GM23338 (cell line): ENCODE measurements at regions not wholly inside any gene's neighbourhood (a gene's known extent, or its start where the extent isn't known, plus 50 kb on each side); places are given as distances from the start of the nearest gene placed in this dataset.

Experiments used
- ATAC-seq: fragments of 200-7000 bp; cut with Tn5 transposase; 3 replicates; pipeline ENCODE4 v1.9.1; 2020
- DNase-seq: peaks from one replicate; pipeline ENCODE4 v3.0.0-alpha.2; 2015; ENCODE audit warnings: low spot score
- H2AFZ ChIP-seq: fragments of 200-600 bp; sonication (generic); 2 replicates; pipeline ENCODE4 v1.8.0; 2016; ENCODE audit warnings: antibody characterized with exemption, mild to moderate bottlenecking, moderate library complexity
- H3F3A ChIP-seq: fragments of 200-600 bp; sonication (generic); replicated peaks from 2 replicates; pipeline ENCODE4 v1.8.0; 2017; ENCODE audit warnings: antibody characterized with exemption, mixed run types, low read depth
- H3K27ac ChIP-seq: fragments of 200-600 bp; sonication (generic); 2 replicates; pipeline ENCODE4 v1.6.1; 2016; ENCODE audit warnings: low read depth
- H3K27me3 ChIP-seq: fragments of 200-600 bp; sonication (generic); 2 replicates; pipeline ENCODE4 v1.8.0; 2016; ENCODE audit warnings: mild to moderate bottlenecking, mixed run types, moderate library complexity; ENCODE audit not compliant: insufficient read depth
- H3K36me3 ChIP-seq: fragments of 200-600 bp; sonication (generic); 2 replicates; pipeline ENCODE4 v1.8.0; 2016; ENCODE audit warnings: mild to moderate bottlenecking; ENCODE audit not compliant: insufficient read depth
- H3K4me1 ChIP-seq: fragments of 200-600 bp; sonication (generic); 2 replicates; pipeline ENCODE4 v1.8.0; 2016; ENCODE audit warnings: mild to moderate bottlenecking, moderate library complexity; ENCODE audit not compliant: insufficient read depth
- H3K4me2 ChIP-seq: fragments of 200-600 bp; sonication (generic); 2 replicates; pipeline ENCODE4 v1.7.1; 2017; ENCODE audit warnings: mixed run types
- H3K4me3 ChIP-seq: fragments of 200-600 bp; sonication (generic); 2 replicates; pipeline ENCODE4 v1.6.1; 2016; ENCODE audit warnings: mixed run types
- H3K79me2 ChIP-seq: fragments of 200-600 bp; sonication (generic); replicated peaks from 2 replicates; pipeline ENCODE4 v1.8.0; 2017; ENCODE audit warnings: mild to moderate bottlenecking; ENCODE audit not compliant: insufficient read depth
- H3K9me2 ChIP-seq: fragments of 200-600 bp; sonication (generic); 2 replicates; pipeline ENCODE4 v1.8.0; 2017; ENCODE audit not compliant: insufficient read depth
- H4K20me1 ChIP-seq: fragments of 200-600 bp; sonication (generic); replicated peaks from 2 replicates; pipeline ENCODE4 v1.8.0; 2017; ENCODE audit warnings: mild to moderate bottlenecking; ENCODE audit not compliant: insufficient read depth
- H3K27ac Mint-ChIP-seq: 2 replicates; pipeline ENCODE4 v1.8.0; 2020; ENCODE audit warnings: inconsistent platforms, mild to moderate bottlenecking, moderate library complexity, mixed read lengths
- H3K27me3 Mint-ChIP-seq: 3 replicates; pipeline ENCODE4 v1.8.0; 2022; ENCODE audit warnings: low read depth, mild to moderate bottlenecking, moderate library complexity, mixed read lengths, inconsistent platforms; ENCODE audit not compliant: insufficient read depth, poor library complexity
- H3K36me3 Mint-ChIP-seq: 3 replicates; pipeline ENCODE4 v1.8.0; 2021; ENCODE audit warnings: low read depth, mild to moderate bottlenecking, inconsistent platforms, moderate library complexity, mixed read lengths
- H3K4me1 Mint-ChIP-seq: 3 replicates; pipeline ENCODE4 v1.8.0; 2020; ENCODE audit warnings: mild to moderate bottlenecking, inconsistent platforms, mixed read lengths
- H3K4me3 Mint-ChIP-seq: 3 replicates; pipeline ENCODE4 v1.8.0; 2021; ENCODE audit warnings: moderate library complexity, mild to moderate bottlenecking, inconsistent platforms, mixed read lengths
- H3K9me3 Mint-ChIP-seq: 3 replicates; pipeline ENCODE4 v1.8.0; 2020; ENCODE audit warnings: moderate library complexity, mild to moderate bottlenecking, inconsistent platforms, mixed read lengths
- CTCF ChIP-seq, 2 experiments: fragments of 200-600 bp in 1 of 2; sonication (generic) in 1 of 2; conservative IDR thresholded peaks; 2 replicates each; pipeline versions ENCODE4 v1.5.1 to v1.6.1; 2016 to 2017; ENCODE audit warnings: antibody characterized with exemption in 2 of 2, low read depth in 2 of 2, mild to moderate bottlenecking in 2 of 2, moderate library complexity in 1 of 2
- POLR2AphosphoS5 ChIP-seq: IDR thresholded peaks from 2 replicates; pipeline ENCODE4 v1.6.1; 2016; ENCODE audit warnings: antibody characterized with exemption, low read depth
- ZNF331 ChIP-seq: fragments of 250-450 bp; sonication (Bioruptor Pico); IDR thresholded peaks from 2 replicates; pipeline ENCODE4 v1.5.0; 2020; ENCODE audit warnings: low read depth, mild to moderate bottlenecking, moderate library complexity
- ZNF462 ChIP-seq: fragments of 250-450 bp; sonication (Bioruptor Pico); IDR thresholded peaks from 2 replicates; pipeline ENCODE4 v1.5.0; 2020; ENCODE audit warnings: mild to moderate bottlenecking, moderate library complexity

DNA sequence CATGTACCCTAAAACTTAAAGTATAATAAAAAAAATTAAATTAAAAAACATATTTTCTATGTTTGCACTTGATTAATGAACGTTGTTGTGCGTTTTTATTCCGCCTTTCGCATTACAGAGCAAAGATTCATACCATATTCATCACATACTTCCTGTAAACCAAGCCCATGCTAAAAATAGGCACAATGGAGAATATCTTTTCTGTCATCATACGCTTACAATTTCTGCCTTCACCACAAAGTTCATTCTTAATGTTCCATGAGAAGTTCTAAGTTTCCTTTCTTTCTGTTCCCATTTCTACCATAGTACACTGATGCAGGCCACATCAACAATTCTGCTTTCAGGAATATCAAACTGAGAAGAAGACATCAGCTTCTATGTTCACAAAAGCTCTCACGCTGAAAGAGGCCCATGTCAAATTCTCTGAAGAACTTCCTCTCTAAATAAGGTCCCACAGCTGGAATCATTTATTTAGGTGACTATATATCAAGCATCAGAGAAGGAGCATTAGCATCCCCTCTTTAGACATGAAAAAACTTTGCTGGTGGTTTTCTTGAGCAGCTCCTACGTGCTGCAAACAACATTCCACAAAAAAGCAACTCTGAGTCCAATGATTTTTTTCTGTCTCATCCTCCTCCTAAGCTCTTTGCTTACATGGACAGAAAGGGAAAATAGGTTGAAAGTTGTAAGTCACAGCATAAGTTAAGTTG, 456.4 kb downstream of the CDH10 start:
- H3K27ac ChIP-seq, result no peak overlapping the region
- no peaks in the 10 kb centered on the region for H3K27me3 Mint-ChIP-seq
- H3K4me3 Mint-ChIP-seq, result no peak overlapping the region
- H3K27ac Mint-ChIP-seq, result no peak overlapping the region
- no peak overlapping the region for H3K4me3 ChIP-seq
- no peak for TF ChIP-seq ZNF331 (CRISPR knock-in tag)
- H3K79me2 ChIP-seq, result no peaks in the 10 kb centered on the region
- H4K20me1 ChIP-seq, result no peaks in the 10 kb centered on the region
- no peak overlapping the region for H3K4me2 ChIP-seq
- no peaks in the 10 kb centered on the region for H3K4me1 Mint-ChIP-seq
- no peaks in the 10 kb centered on the region for H3K9me2 ChIP-seq
- no peak for ATAC-seq
- peaks cover 2% of the 10 kb centered on the region; the same call in 2 of the 3 replicates for H3K9me3 Mint-ChIP-seq
- no peak for DNase-seq
- H3K36me3 Mint-ChIP-seq, result no peaks in the 10 kb centered on the region; the same call in 2 of the 3 replicates
- H3K27me3 ChIP-seq, result no peaks in the 10 kb centered on the region
- H3K4me1 ChIP-seq, result no peaks in the 10 kb centered on the region
- H2AFZ ChIP-seq, result no peak overlapping the region
- H3K36me3 ChIP-seq, result no peaks in the 10 kb centered on the region
- no peaks in the 10 kb centered on the region for H3F3A ChIP-seq

DNA sequence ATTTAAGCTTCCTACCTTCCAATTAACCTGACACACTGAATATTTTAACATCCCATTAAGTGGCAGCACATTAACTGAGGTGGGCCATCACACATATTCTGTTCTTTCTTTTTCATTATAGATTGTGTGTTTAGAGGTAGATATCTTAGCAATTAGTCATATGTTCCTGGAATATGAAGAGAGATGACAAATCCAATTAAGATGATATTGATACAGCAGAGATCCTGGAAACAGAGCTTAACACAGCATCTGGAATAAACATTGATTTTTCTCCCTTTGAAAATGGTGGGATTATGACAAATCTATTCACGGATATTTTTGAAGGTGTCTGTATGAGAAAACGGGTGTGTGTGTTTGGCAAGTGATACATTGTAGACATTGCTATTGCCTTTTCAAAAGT, 448.0 kb downstream of the CDH10 start:
- Histone ChIP-seq H3K36me3 (no peaks in the 10 kb centered on the region), H3K79me2 (no peaks in the 10 kb centered on the region), H3K4me3 (no peak overlapping the region), H2AFZ (no peak overlapping the region), H3K4me1 (no peaks in the 10 kb centered on the region), H3K27me3 (no peaks in the 10 kb centered on the region), H3K9me2 (no peaks in the 10 kb centered on the region), H3K4me2 (no peak overlapping the region), H3F3A (no peaks in the 10 kb centered on the region), H3K27ac (no peak overlapping the region), H4K20me1 (no peaks in the 10 kb centered on the region)
- H3K4me1 Mint-ChIP-seq, result no peaks in the 10 kb centered on the region
- no peaks in the 10 kb centered on the region for H3K27me3 Mint-ChIP-seq
- no peak for ATAC-seq
- TF ChIP-seq ZNF462 (CRISPR knock-in tag), result no peak
- TF ChIP-seq CTCF (conservative IDR thresholded peaks at IDR 0.05; ENCODE audit: low read depth in 2 of 2), result no peak
- no peak for TF ChIP-seq POLR2AphosphoS5
- no peaks in the 10 kb centered on the region; the same call in 2 of the 3 replicates for H3K9me3 Mint-ChIP-seq
- no peak for DNase-seq
- H3K27ac Mint-ChIP-seq, result no peak overlapping the region
- H3K4me3 Mint-ChIP-seq, result no peak overlapping the region
- no peaks in the 10 kb centered on the region for H3K36me3 Mint-ChIP-seq
